ENCODE measurements at regions not wholly inside any gene's neighbourhood (a gene's known extent, or its start where the extent isn't known, plus 50 kb on each side); places are given as distances from the start of the nearest gene placed in this dataset.
"Not testable (repeated sequence)": the region's sequence is repeated elsewhere in the genome, so short reads cannot be mapped to it uniquely, and the experiment has no call there.

DNA sequence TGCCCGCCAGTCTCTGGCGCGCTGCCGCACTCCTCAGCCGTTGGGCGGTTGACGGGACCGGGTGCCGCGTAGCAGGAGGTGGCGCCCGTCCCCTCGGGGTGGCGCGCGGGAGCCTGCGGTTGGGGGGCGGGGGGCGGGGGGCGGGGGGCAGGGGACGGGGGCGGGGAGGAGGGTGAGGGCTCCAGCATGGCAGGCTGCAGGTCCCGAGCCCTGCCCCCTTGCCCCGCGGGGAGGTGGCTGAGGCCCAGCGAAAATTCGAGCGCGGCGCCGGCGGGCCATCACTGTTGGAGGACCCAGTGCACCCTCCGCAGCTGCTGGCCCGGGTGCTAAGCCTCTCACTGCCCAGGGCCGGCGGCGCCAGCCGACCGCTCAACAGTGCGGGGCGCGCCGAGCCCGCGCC is 150.5 kb downstream of the GTF2H2C start:
- DNase-seq (ENCODE audit: low spot score in 2 of 2); H3K4me3 Mint-ChIP-seq; H3K4me1 Mint-ChIP-seq; H3K36me3 Mint-ChIP-seq (ENCODE audit: insufficient read depth); H3K27ac Mint-ChIP-seq (ENCODE audit: low read depth); H3K9me3 Mint-ChIP-seq; H3K27me3 Mint-ChIP-seq: not testable (repeated sequence)
- peak; percentile 62 for ATAC-seq (replicated peaks; ENCODE audit: extremely low read depth, poor library complexity, severe bottlenecking)
